ENCODE measurements at regions not wholly inside any gene's neighbourhood (a gene's known extent, or its start where the extent isn't known, plus 50 kb on each side); places are given as distances from the start of the nearest gene placed in this dataset.

DNA sequence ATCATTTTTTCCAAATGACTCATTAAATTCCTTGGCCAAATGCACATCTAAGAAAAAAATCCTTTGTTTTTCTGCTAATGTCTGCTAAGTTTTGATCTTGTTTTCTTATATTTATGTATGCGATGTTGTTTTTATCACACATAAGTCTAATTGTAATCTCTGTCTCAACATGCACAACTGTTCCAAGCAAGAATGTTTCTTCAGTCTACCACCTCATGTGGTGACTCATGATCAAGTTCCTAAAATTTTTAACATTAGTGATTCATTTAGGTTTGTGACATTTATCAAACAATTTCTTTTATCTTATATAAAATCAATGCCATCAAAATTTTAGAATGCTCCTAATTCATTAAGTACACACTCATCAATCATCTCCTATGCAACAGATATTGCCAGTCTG is 763.9 kb upstream of the FAM174A start:
- TF ChIP-seq, protein P1, sequence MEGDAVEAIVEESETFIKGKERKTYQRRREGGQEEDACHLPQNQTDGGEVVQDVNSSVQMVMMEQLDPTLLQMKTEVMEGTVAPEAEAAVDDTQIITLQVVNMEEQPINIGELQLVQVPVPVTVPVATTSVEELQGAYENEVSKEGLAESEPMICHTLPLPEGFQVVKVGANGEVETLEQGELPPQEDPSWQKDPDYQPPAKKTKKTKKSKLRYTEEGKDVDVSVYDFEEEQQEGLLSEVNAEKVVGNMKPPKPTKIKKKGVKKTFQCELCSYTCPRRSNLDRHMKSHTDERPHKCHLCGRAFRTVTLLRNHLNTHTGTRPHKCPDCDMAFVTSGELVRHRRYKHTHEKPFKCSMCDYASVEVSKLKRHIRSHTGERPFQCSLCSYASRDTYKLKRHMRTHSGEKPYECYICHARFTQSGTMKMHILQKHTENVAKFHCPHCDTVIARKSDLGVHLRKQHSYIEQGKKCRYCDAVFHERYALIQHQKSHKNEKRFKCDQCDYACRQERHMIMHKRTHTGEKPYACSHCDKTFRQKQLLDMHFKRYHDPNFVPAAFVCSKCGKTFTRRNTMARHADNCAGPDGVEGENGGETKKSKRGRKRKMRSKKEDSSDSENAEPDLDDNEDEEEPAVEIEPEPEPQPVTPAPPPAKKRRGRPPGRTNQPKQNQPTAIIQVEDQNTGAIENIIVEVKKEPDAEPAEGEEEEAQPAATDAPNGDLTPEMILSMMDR (IDR thresholded peaks at IDR 0.05; ENCODE audit: borderline replicate concordance, extremely low read depth, low read length, poor library complexity, severe bottlenecking): no peak
- no peak for TF ChIP-seq EZH2 (IDR thresholded peaks at IDR 0.05; ENCODE audit: borderline replicate concordance, low read depth, low read length, severe bottlenecking)
